Cardiac muscle cell (in vitro differentiated cells and primary cell): ENCODE measurements at regions not wholly inside any gene's neighbourhood (a gene's known extent, or its start where the extent isn't known, plus 50 kb on each side); places are given as distances from the start of the nearest gene placed in this dataset.

Experiments used
- DNase-seq, 2 donors: peaks; one replicate each; pipeline versions ENCODE4 v3.0.0 to v3.0.0-alpha.2; 2010 to 2017; ENCODE audit warnings: low read depth in 1 of 2, low spot score in 1 of 2
- H3K27ac ChIP-seq: fragments of 200-600 bp; sonication (generic); 2 replicates; pipeline ENCODE4 v1.5.1; 2016
- H3K27me3 ChIP-seq: fragments of 200-600 bp; sonication (generic); 2 replicates; pipeline ENCODE4 v1.6.0; 2016; ENCODE audit warnings: control low read depth
- H3K36me3 ChIP-seq: fragments of 200-600 bp; sonication (generic); 2 replicates; pipeline ENCODE4 v1.5.1; 2016; ENCODE audit warnings: control low read depth
- H3K4me1 ChIP-seq: fragments of 200-600 bp; sonication (generic); 2 replicates; pipeline ENCODE4 v1.8.1; 2017; ENCODE audit warnings: low read depth, mild to moderate bottlenecking, mixed run types
- H3K4me3 ChIP-seq: fragments of 200-600 bp; sonication (generic); 2 replicates; pipeline ENCODE4 v1.5.1; 2016; ENCODE audit warnings: mild to moderate bottlenecking
- H3K9me3 ChIP-seq: fragments of 200-600 bp; sonication (generic); 2 replicates; pipeline ENCODE4 v1.5.1; 2017; ENCODE audit warnings: low read depth, mild to moderate bottlenecking, control low read depth
- TF ChIP-seq, protein P1 (sequence below): IDR thresholded peaks from 2 replicates; pipeline ENCODE4 v1.5.1; 2012; ENCODE audit warnings: low read depth, mild to moderate bottlenecking, low read length

DNA sequence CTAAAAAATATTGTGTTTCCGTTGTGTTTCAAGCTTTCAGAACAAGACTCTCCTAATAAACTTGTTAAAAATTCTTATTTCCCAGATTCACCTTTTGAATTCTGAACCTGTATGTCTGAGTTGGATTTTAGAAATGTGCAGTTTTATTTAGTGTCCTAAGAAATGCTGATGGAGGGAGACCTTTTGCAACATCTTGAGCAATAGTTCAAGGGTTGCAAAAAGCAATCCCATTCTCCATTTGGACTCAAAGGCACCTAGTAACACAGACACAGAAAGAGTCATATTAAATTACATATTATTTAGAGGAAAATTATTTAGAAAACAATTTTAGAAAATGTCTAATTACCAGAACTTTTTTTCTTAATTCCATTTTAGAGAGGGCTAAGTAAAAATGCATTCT, 448.5 kb downstream of the FRK start:
- DNase-seq: no peak
- H3K9me3 ChIP-seq: no peaks in the 10 kb centered on the region
- no peak overlapping the region for H3K27ac ChIP-seq
- TF ChIP-seq, protein P1, sequence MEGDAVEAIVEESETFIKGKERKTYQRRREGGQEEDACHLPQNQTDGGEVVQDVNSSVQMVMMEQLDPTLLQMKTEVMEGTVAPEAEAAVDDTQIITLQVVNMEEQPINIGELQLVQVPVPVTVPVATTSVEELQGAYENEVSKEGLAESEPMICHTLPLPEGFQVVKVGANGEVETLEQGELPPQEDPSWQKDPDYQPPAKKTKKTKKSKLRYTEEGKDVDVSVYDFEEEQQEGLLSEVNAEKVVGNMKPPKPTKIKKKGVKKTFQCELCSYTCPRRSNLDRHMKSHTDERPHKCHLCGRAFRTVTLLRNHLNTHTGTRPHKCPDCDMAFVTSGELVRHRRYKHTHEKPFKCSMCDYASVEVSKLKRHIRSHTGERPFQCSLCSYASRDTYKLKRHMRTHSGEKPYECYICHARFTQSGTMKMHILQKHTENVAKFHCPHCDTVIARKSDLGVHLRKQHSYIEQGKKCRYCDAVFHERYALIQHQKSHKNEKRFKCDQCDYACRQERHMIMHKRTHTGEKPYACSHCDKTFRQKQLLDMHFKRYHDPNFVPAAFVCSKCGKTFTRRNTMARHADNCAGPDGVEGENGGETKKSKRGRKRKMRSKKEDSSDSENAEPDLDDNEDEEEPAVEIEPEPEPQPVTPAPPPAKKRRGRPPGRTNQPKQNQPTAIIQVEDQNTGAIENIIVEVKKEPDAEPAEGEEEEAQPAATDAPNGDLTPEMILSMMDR: no peak
- H3K4me1 ChIP-seq: peaks cover 13% of the 10 kb centered on the region
- no peak overlapping the region for H3K4me3 ChIP-seq
- no peaks in the 10 kb centered on the region for H3K27me3 ChIP-seq
- no peaks in the 10 kb centered on the region for H3K36me3 ChIP-seq

DNA sequence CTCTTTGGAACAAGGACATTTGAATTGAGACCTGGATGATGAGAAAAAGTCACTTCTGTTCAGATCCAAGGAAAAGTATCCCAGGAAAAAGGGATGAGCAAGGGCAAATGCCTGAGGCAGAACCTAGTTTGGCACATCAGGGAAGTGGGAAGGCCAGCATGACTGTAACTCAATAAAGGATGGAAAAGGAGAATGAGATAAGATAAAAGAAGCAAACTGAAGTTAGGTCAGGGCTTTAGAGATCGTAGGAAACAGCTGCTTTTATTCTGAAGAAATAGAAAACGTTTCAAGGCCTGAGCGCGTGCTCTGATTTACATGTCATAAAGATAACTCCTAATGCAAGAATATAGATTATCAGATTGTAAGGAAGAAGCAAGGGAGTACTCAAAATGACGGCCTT, 450.0 kb downstream of the FRK start:
- no peak for DNase-seq
- no peaks in the 10 kb centered on the region for H3K9me3 ChIP-seq
- no peaks in the 10 kb centered on the region for H3K36me3 ChIP-seq
- no peak overlapping the region for H3K27ac ChIP-seq
- H3K4me1 ChIP-seq: peaks cover 13% of the 10 kb centered on the region
- H3K27me3 ChIP-seq: no peaks in the 10 kb centered on the region
- TF ChIP-seq, protein P1: no peak
- H3K4me3 ChIP-seq: no peak overlapping the region

DNA sequence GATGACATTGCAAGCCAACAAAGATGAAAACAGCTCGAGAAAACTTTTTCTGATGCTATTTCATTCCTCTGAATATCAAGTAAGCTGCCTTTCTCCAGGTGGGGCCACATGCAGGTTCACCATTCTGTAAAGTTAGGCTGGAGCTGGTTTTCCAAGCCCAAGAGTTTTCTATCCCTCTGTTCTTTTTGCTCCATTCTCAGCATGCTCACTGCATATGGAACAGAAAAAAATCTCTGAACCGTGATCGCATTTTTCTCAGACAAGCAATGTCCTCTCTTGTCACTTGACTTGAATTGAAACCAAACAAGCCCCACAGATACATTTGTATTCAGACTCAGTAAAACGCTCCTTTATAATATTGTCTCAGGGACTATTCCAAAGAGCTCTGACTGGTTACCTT, 451.6 kb downstream of the FRK start:
- TF ChIP-seq, protein P1: no peak
- H3K27me3 ChIP-seq: no peaks in the 10 kb centered on the region
- no peak overlapping the region for H3K27ac ChIP-seq
- no peak for DNase-seq
- H3K4me1 ChIP-seq: peaks cover 13% of the 10 kb centered on the region
- no peaks in the 10 kb centered on the region for H3K36me3 ChIP-seq
- no peaks in the 10 kb centered on the region for H3K9me3 ChIP-seq
- H3K4me3 ChIP-seq: no peak overlapping the region

DNA sequence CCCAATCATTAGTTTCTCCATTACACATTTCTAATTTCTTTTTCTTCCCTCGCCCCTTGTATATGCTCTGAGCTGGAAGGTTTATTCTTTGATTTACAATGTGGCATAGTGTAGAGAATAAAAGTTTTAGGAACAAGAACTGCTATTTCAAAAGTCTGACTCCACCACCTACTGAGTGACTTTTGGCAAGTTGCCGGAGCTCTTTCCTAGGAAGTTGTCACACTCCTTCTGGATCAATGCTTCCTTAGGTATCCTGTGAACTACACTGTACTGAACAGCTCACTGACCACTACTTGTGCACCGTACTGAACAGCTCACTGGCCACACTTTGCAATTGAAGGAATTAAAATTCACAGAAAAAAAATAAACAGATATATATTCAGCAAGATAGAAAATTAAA, 458.2 kb downstream of the FRK start:
- H3K4me1 ChIP-seq: peaks cover 17% of the 10 kb centered on the region
- no peaks in the 10 kb centered on the region for H3K9me3 ChIP-seq
- H3K36me3 ChIP-seq: no peaks in the 10 kb centered on the region
- no peak overlapping the region for H3K4me3 ChIP-seq
- TF ChIP-seq, protein P1: no peak
- no peak overlapping the region for H3K27ac ChIP-seq
- no peaks in the 10 kb centered on the region for H3K27me3 ChIP-seq
- DNase-seq: peak in 1 of 2 donors; percentile 5

DNA sequence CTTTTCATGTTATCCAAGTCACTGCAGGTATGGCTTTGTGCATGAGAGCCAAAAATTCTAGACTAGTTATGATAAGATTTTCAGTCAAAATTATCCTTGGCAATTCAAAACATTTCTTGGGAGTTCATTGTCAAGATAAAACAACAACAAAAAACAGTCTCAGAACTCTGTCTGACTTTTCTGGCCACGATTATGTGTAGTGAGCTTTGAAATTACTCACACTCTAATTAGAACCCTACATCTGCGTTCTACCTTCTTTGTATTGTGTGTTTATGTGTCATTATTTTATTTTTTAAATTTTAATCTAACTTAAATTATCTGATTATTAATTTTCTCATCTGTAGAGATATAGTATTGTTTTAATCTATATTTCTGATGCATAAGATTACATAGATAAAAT, 459.2 kb downstream of the FRK start:
- Histone ChIP-seq H3K4me3 (no peak overlapping the region), H3K36me3 (no peaks in the 10 kb centered on the region), H3K9me3 (no peaks in the 10 kb centered on the region), H3K4me1 (peaks cover 17% of the 10 kb centered on the region), H3K27ac (peak overlapping the region; percentile 29), H3K27me3 (no peaks in the 10 kb centered on the region)
- TF ChIP-seq, protein P1: no peak
- no peak for DNase-seq

DNA sequence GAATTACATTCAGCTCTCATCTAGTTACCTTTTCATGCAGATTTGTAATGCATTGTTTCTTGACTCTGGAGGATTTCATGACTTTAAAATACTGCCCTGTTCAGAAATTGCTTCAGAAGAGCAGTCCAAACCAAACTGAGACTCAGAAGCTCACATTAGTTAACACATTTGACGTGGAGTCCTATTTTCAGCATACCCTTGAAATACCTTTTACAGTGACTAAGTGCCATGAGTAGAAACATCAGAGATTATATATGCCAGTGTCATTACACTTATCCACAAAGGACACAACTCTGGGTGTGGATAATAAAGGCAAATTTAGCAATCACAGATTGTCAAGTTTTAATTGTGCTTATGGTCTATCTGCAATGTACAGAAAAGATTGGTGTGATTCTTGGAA, 459.6 kb downstream of the FRK start:
- H3K4me1 ChIP-seq: peaks cover 17% of the 10 kb centered on the region
- H3K27ac ChIP-seq: peak overlapping the region; percentile 29
- TF ChIP-seq, protein P1: no peak
- no peak overlapping the region for H3K4me3 ChIP-seq
- H3K9me3 ChIP-seq: no peaks in the 10 kb centered on the region
- DNase-seq: peak in 1 of 2 donors; percentile 45
- no peaks in the 10 kb centered on the region for H3K27me3 ChIP-seq
- H3K36me3 ChIP-seq: no peaks in the 10 kb centered on the region
